GM23338 (cell line): ENCODE measurements at regions not wholly inside any gene's neighbourhood (a gene's known extent, or its start where the extent isn't known, plus 50 kb on each side); places are given as distances from the start of the nearest gene placed in this dataset.

Experiments
- ATAC-seq: fragments of 200-7000 bp; cut with Tn5 transposase; 3 replicates; pipeline ENCODE4 v1.9.1; 2020
- DNase-seq: peaks from one replicate; pipeline ENCODE4 v3.0.0-alpha.2; 2015; ENCODE audit warnings: low spot score
- H2AFZ ChIP-seq: fragments of 200-600 bp; sonication (generic); 2 replicates; pipeline ENCODE4 v1.8.0; 2016; ENCODE audit warnings: antibody characterized with exemption, mild to moderate bottlenecking, moderate library complexity
- H3F3A ChIP-seq: fragments of 200-600 bp; sonication (generic); replicated peaks from 2 replicates; pipeline ENCODE4 v1.8.0; 2017; ENCODE audit warnings: antibody characterized with exemption, mixed run types, low read depth
- H3K27ac ChIP-seq: fragments of 200-600 bp; sonication (generic); 2 replicates; pipeline ENCODE4 v1.6.1; 2016; ENCODE audit warnings: low read depth
- H3K27me3 ChIP-seq: fragments of 200-600 bp; sonication (generic); 2 replicates; pipeline ENCODE4 v1.8.0; 2016; ENCODE audit warnings: mild to moderate bottlenecking, mixed run types, moderate library complexity; ENCODE audit not compliant: insufficient read depth
- H3K36me3 ChIP-seq: fragments of 200-600 bp; sonication (generic); 2 replicates; pipeline ENCODE4 v1.8.0; 2016; ENCODE audit warnings: mild to moderate bottlenecking; ENCODE audit not compliant: insufficient read depth
- H3K4me1 ChIP-seq: fragments of 200-600 bp; sonication (generic); 2 replicates; pipeline ENCODE4 v1.8.0; 2016; ENCODE audit warnings: mild to moderate bottlenecking, moderate library complexity; ENCODE audit not compliant: insufficient read depth
- H3K4me2 ChIP-seq: fragments of 200-600 bp; sonication (generic); 2 replicates; pipeline ENCODE4 v1.7.1; 2017; ENCODE audit warnings: mixed run types
- H3K4me3 ChIP-seq: fragments of 200-600 bp; sonication (generic); 2 replicates; pipeline ENCODE4 v1.6.1; 2016; ENCODE audit warnings: mixed run types
- H3K79me2 ChIP-seq: fragments of 200-600 bp; sonication (generic); replicated peaks from 2 replicates; pipeline ENCODE4 v1.8.0; 2017; ENCODE audit warnings: mild to moderate bottlenecking; ENCODE audit not compliant: insufficient read depth
- H3K9me2 ChIP-seq: fragments of 200-600 bp; sonication (generic); 2 replicates; pipeline ENCODE4 v1.8.0; 2017; ENCODE audit not compliant: insufficient read depth
- H4K20me1 ChIP-seq: fragments of 200-600 bp; sonication (generic); replicated peaks from 2 replicates; pipeline ENCODE4 v1.8.0; 2017; ENCODE audit warnings: mild to moderate bottlenecking; ENCODE audit not compliant: insufficient read depth
- H3K27ac Mint-ChIP-seq: 2 replicates; pipeline ENCODE4 v1.8.0; 2020; ENCODE audit warnings: inconsistent platforms, mild to moderate bottlenecking, moderate library complexity, mixed read lengths
- H3K27me3 Mint-ChIP-seq: 3 replicates; pipeline ENCODE4 v1.8.0; 2022; ENCODE audit warnings: low read depth, mild to moderate bottlenecking, moderate library complexity, mixed read lengths, inconsistent platforms; ENCODE audit not compliant: insufficient read depth, poor library complexity
- H3K36me3 Mint-ChIP-seq: 3 replicates; pipeline ENCODE4 v1.8.0; 2021; ENCODE audit warnings: low read depth, mild to moderate bottlenecking, inconsistent platforms, moderate library complexity, mixed read lengths
- H3K4me1 Mint-ChIP-seq: 3 replicates; pipeline ENCODE4 v1.8.0; 2020; ENCODE audit warnings: mild to moderate bottlenecking, inconsistent platforms, mixed read lengths
- H3K4me3 Mint-ChIP-seq: 3 replicates; pipeline ENCODE4 v1.8.0; 2021; ENCODE audit warnings: moderate library complexity, mild to moderate bottlenecking, inconsistent platforms, mixed read lengths
- H3K9me3 Mint-ChIP-seq: 3 replicates; pipeline ENCODE4 v1.8.0; 2020; ENCODE audit warnings: moderate library complexity, mild to moderate bottlenecking, inconsistent platforms, mixed read lengths
- CREB1 ChIP-seq: fragments of 250-450 bp; sonication (Bioruptor Pico); IDR thresholded peaks from 2 replicates; pipeline ENCODE4 v1.5.0; 2020; ENCODE audit warnings: low read depth, mild to moderate bottlenecking, moderate library complexity
- CTCF ChIP-seq, 2 experiments: fragments of 200-600 bp in 1 of 2; sonication (generic) in 1 of 2; conservative IDR thresholded peaks; 2 replicates each; pipeline versions ENCODE4 v1.5.1 to v1.6.1; 2016 to 2017; ENCODE audit warnings: antibody characterized with exemption in 2 of 2, low read depth in 2 of 2, mild to moderate bottlenecking in 2 of 2, moderate library complexity in 1 of 2
- ETS1 ChIP-seq: IDR thresholded peaks from 2 replicates; pipeline ENCODE4 v1.6.1; 2016; ENCODE audit warnings: antibody characterized with exemption
- EZH2 ChIP-seq: fragments of 200-600 bp; sonication (generic); IDR thresholded peaks from one replicate; pipeline ENCODE4 v1.8.0; 2017; ENCODE audit warnings: antibody characterized with exemption, mild to moderate bottlenecking, low read depth; ENCODE audit not compliant: unreplicated experiment
- EZH2phosphoT487 ChIP-seq: fragments of 200-600 bp; sonication (generic); IDR thresholded peaks from one replicate; pipeline ENCODE4 v1.8.1; 2018; ENCODE audit warnings: antibody characterized with exemption; ENCODE audit not compliant: unreplicated experiment
- POLR2AphosphoS5 ChIP-seq: IDR thresholded peaks from 2 replicates; pipeline ENCODE4 v1.6.1; 2016; ENCODE audit warnings: antibody characterized with exemption, low read depth
- STAT1 ChIP-seq: IDR thresholded peaks from one replicate; pipeline ENCODE4 v1.6.1; 2016; ENCODE audit warnings: antibody characterized with exemption; ENCODE audit not compliant: unreplicated experiment
- ZNF114 ChIP-seq: fragments of 250-450 bp; sonication (Bioruptor Pico); IDR thresholded peaks from 2 replicates; pipeline ENCODE4 v1.5.0; 2020; ENCODE audit warnings: mild to moderate bottlenecking, moderate library complexity
- ZNF331 ChIP-seq: fragments of 250-450 bp; sonication (Bioruptor Pico); IDR thresholded peaks from 2 replicates; pipeline ENCODE4 v1.5.0; 2020; ENCODE audit warnings: low read depth, mild to moderate bottlenecking, moderate library complexity
- TF ChIP-seq, protein P1 (sequence below): fragments of 250-450 bp; sonication (Bioruptor Pico); IDR thresholded peaks from 2 replicates; pipeline ENCODE4 v1.5.0; 2020; ENCODE audit warnings: mild to moderate bottlenecking, moderate library complexity

DNA sequence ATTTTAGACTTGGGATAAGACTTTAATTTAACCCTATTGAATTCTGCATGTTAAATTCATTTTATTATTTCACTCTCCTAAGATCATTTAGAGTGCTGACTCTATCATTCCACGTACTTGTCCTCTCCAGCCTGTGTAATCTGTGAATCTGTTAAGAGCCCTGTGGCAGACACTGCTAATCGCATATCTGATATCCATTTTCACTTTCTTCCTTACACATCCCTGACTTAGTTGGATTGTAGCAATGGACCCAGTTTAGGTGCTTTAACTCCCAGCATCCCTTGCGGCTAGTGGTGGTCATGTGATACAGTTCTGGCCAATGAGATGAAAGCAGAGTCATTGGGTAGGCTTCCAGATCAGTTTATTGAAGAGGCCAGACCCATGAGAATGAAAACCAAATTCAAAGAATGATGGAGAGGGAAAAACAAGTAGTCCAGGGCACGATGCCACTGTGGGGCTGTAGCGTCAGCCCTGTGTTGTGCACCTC, 57.2 kb upstream of the SOX4 start:
- Histone ChIP-seq H3K9me2 (no peaks in the 10 kb centered on the region), H3K79me2 (no peaks in the 10 kb centered on the region), H2AFZ (no peak overlapping the region), H3K27ac (no peak overlapping the region), H3K4me3 (no peak overlapping the region), H3K4me2 (no peak overlapping the region), H3K27me3 (no peaks in the 10 kb centered on the region), H3F3A (no peaks in the 10 kb centered on the region), H3K36me3 (no peaks in the 10 kb centered on the region), H3K4me1 (no peaks in the 10 kb centered on the region), H4K20me1 (no peaks in the 10 kb centered on the region)
- Mint-ChIP-seq H3K27me3 (no peaks in the 10 kb centered on the region), H3K4me3 (no peak overlapping the region), H3K4me1 (peaks cover 8% of the 10 kb centered on the region), H3K9me3 (no peaks in the 10 kb centered on the region), H3K27ac (no peak overlapping the region), H3K36me3 (no peaks in the 10 kb centered on the region)
- ATAC-seq (no peak), DNase-seq (no peak)
- TF ChIP-seq EZH2phosphoT487 (no peak), CTCF (conservative IDR thresholded peaks at IDR 0.05; ENCODE audit: low read depth in 2 of 2) (no peak), POLR2AphosphoS5 (no peak), CREB1 (CRISPR knock-in tag) (no peak), ZNF331 (CRISPR knock-in tag) (no peak), STAT1 (no peak), ETS1 (no peak), EZH2 (no peak), ZNF114 (CRISPR knock-in tag) (no peak)
- TF ChIP-seq, protein P1, sequence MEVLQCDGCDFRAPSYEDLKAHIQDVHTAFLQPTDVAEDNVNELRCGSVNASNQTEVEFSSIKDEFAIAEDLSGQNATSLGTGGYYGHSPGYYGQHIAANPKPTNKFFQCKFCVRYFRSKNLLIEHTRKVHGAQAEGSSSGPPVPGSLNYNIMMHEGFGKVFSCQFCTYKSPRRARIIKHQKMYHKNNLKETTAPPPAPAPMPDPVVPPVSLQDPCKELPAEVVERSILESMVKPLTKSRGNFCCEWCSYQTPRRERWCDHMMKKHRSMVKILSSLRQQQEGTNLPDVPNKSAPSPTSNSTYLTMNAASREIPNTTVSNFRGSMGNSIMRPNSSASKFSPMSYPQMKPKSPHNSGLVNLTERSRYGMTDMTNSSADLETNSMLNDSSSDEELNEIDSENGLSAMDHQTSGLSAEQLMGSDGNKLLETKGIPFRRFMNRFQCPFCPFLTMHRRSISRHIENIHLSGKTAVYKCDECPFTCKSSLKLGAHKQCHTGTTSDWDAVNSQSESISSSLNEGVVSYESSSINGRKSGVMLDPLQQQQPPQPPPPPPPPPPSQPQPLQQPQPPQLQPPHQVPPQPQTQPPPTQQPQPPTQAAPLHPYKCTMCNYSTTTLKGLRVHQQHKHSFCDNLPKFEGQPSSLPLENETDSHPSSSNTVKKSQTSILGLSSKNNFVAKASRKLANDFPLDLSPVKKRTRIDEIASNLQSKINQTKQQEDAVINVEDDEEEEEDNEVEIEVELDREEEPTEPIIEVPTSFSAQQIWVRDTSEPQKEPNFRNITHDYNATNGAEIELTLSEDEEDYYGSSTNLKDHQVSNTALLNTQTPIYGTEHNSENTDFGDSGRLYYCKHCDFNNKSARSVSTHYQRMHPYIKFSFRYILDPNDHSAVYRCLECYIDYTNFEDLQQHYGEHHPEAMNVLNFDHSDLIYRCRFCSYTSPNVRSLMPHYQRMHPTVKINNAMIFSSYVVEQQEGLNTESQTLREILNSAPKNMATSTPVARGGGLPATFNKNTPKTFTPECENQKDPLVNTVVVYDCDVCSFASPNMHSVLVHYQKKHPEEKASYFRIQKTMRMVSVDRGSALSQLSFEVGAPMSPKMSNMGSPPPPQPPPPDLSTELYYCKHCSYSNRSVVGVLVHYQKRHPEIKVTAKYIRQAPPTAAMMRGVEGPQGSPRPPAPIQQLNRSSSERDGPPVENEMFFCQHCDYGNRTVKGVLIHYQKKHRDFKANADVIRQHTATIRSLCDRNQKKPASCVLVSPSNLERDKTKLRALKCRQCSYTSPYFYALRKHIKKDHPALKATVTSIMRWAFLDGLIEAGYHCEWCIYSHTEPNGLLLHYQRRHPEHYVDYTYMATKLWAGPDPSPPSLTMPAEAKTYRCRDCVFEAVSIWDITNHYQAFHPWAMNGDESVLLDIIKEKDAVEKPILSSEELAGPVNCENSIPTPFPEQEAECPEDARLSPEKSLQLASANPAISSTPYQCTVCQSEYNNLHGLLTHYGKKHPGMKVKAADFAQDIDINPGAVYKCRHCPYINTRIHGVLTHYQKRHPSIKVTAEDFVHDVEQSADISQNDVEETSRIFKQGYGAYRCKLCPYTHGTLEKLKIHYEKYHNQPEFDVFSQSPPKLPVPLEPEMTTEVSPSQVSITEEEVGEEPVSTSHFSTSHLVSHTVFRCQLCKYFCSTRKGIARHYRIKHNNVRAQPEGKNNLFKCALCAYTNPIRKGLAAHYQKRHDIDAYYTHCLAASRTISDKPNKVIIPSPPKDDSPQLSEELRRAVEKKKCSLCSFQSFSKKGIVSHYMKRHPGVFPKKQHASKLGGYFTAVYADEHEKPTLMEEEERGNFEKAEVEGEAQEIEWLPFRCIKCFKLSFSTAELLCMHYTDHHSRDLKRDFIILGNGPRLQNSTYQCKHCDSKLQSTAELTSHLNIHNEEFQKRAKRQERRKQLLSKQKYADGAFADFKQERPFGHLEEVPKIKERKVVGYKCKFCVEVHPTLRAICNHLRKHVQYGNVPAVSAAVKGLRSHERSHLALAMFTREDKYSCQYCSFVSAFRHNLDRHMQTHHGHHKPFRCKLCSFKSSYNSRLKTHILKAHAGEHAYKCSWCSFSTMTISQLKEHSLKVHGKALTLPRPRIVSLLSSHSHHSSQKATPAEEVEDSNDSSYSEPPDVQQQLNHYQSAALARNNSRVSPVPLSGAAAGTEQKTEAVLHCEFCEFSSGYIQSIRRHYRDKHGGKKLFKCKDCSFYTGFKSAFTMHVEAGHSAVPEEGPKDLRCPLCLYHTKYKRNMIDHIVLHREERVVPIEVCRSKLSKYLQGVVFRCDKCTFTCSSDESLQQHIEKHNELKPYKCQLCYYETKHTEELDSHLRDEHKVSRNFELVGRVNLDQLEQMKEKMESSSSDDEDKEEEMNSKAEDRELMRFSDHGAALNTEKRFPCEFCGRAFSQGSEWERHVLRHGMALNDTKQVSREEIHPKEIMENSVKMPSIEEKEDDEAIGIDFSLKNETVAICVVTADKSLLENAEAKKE (CRISPR knock-in tag), result no peak
